A673 (cell line): ENCODE measurements at regions not wholly inside any gene's neighbourhood (a gene's known extent, or its start where the extent isn't known, plus 50 kb on each side); places are given as distances from the start of the nearest gene placed in this dataset.

Source experiments
- BruUV-seq: library from RNA; stranded (reverse); fragments of 400-500 nt; replicated peaks from 2 replicates; lab custom pipeline; 2021; lab: Mats Ljungman, UMichigan
- CTCF ChIA-PET: fragments of 300-600 bp; sonication (Branson Sonifier 250); formaldehyde crosslinking; loops from one replicate; lab custom pipeline; 2022; ENCODE audit warnings: antibody characterized with exemption; lab: Charles Lee
- POLR2A ChIA-PET: fragments of 300-600 bp; sonication (Branson Sonifier 250); formaldehyde crosslinking; loops from one replicate; lab custom pipeline; 2022; ENCODE audit warnings: antibody characterized with exemption; ENCODE audit not compliant: low non-redundant PET; lab: Charles Lee
- DNase-seq: peaks from one replicate; pipeline ENCODE4 v3.0.0-alpha.2; 2015; ENCODE audit warnings: low spot score
- H3K27ac ChIP-seq: fragments of 200-600 bp; sonication (generic); 2 replicates; pipeline ENCODE4 v1.5.1; 2016; ENCODE audit warnings: mixed run types, low read depth, mild to moderate bottlenecking, mixed read lengths, antibody characterized with exemption, low read length; ENCODE audit not compliant: poor library complexity, severe bottlenecking
- H3K27me3 ChIP-seq: fragments of 200-600 bp; sonication (generic); replicated peaks from 2 replicates; pipeline ENCODE4 v1.6.1; 2017; ENCODE audit warnings: mixed run types, low read depth, mild to moderate bottlenecking, mixed read lengths, antibody characterized with exemption, low read length; ENCODE audit not compliant: insufficient read depth, poor library complexity
- H3K36me3 ChIP-seq: fragments of 200-600 bp; sonication (generic); 2 replicates; pipeline ENCODE4 v1.6.1; 2016; ENCODE audit warnings: mixed run types, mild to moderate bottlenecking, mixed read lengths, antibody characterized with exemption, low read length; ENCODE audit not compliant: insufficient read depth, poor library complexity, severe bottlenecking
- H3K4me1 ChIP-seq: fragments of 200-600 bp; sonication (generic); 2 replicates; pipeline ENCODE4 v1.6.1; 2017; ENCODE audit warnings: mixed run types, mild to moderate bottlenecking, mixed read lengths, antibody characterized with exemption, low read length; ENCODE audit not compliant: insufficient read depth, poor library complexity, severe bottlenecking
- H3K4me3 ChIP-seq: fragments of 200-600 bp; sonication (generic); 2 replicates; pipeline ENCODE4 v1.5.1; 2016; ENCODE audit warnings: low read depth, mixed run types, mild to moderate bottlenecking, mixed read lengths, low read length; ENCODE audit not compliant: poor library complexity, severe bottlenecking
- H3K9me3 ChIP-seq: fragments of 200-600 bp; sonication (generic); 2 replicates; pipeline ENCODE4 v1.6.1; 2016; ENCODE audit warnings: mixed run types, low read depth, mild to moderate bottlenecking, mixed read lengths, antibody characterized with exemption, low read length; ENCODE audit not compliant: poor library complexity, severe bottlenecking
- EZH2 ChIP-seq: fragments of 200-600 bp; sonication (generic); IDR thresholded peaks from 2 replicates; pipeline ENCODE4 v1.6.1; 2017; ENCODE audit warnings: borderline replicate concordance, low read depth, mild to moderate bottlenecking, mixed read lengths, antibody characterized with exemption, low read length; ENCODE audit not compliant: poor library complexity, severe bottlenecking
- intact Hi-C: fragments of 100-400 bp; cut with micrococcal nuclease; formaldehyde crosslinking; loops from one replicate; pipeline ENCODE4 v1.10.0; 2022; ENCODE audit not compliant: unreplicated experiment
- TF ChIP-seq, protein P1 (sequence below): fragments of 300-800, 200-600 bp; sonication (generic); conservative IDR thresholded peaks from 2 replicates; pipeline ENCODE4 v1.5.1; 2017; ENCODE audit warnings: low read depth, mild to moderate bottlenecking, antibody characterized with exemption, low read length, moderate library complexity, mixed read lengths

DNA sequence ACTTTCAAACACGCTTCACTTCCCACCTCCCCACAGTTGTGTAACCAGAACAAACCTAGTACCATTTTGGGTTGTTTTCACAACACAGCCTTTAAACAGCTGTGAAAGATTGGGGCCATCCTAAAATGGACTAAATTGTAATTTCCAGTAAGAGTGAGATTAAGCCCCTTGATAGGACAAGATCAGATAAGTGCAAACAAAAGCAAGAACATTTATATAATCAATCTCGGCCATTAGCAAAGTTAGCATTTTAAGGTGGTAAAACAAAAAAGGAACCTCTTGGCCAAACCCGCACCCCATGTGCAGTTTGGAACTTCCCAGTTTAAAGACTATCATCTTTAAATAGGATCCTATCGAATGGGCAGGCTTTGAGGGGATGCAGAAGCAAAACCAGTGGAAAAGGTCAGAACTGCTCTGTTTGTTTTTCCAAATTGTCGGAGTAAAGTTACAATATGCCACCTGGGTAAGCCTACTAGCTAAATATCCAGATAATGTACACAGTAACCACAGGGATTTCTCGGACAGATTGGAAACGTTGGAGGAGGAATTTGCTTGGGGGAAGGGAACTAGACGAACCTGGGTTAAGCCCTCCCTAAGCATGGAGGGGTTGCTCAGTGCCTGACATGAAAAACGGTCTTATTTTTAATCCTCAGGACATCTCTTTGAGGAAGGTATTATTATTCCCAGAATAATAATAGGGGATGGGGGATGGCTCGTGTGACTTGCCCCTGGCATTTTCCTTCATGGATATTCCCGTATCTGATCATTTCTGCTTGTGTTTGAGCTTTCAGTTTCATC lies 159.8 kb upstream of the SALL4 start:
- intact Hi-C loops = loop anchor here (10.0 kb wide), 1 partner anchor 157 kb away; the partner anchor contains the start of gene SALL4
- Histone ChIP-seq H3K27ac (no peak overlapping the region), H3K27me3 (no peaks in the 10 kb centered on the region), H3K4me1 (peaks cover 28% of the 10 kb centered on the region), H3K4me3 (no peak overlapping the region), H3K9me3 (no peaks in the 10 kb centered on the region), H3K36me3 (no peaks in the 10 kb centered on the region)
- no TSS peak for BruUV-seq
- no peak for DNase-seq
- TF ChIP-seq, protein P1, sequence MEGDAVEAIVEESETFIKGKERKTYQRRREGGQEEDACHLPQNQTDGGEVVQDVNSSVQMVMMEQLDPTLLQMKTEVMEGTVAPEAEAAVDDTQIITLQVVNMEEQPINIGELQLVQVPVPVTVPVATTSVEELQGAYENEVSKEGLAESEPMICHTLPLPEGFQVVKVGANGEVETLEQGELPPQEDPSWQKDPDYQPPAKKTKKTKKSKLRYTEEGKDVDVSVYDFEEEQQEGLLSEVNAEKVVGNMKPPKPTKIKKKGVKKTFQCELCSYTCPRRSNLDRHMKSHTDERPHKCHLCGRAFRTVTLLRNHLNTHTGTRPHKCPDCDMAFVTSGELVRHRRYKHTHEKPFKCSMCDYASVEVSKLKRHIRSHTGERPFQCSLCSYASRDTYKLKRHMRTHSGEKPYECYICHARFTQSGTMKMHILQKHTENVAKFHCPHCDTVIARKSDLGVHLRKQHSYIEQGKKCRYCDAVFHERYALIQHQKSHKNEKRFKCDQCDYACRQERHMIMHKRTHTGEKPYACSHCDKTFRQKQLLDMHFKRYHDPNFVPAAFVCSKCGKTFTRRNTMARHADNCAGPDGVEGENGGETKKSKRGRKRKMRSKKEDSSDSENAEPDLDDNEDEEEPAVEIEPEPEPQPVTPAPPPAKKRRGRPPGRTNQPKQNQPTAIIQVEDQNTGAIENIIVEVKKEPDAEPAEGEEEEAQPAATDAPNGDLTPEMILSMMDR = no peak
- TF ChIP-seq EZH2 = no peak
- CTCF ChIA-PET = no interaction called here
- POLR2A ChIA-PET = no interaction called here

GRCh38 chr20:51960047-51960675 lies 157.8 kb upstream of the SALL4 start:
- Histone ChIP-seq H3K36me3 (no peaks in the 10 kb centered on the region), H3K4me1 (peaks cover 28% of the 10 kb centered on the region), H3K9me3 (no peaks in the 10 kb centered on the region), H3K27me3 (no peaks in the 10 kb centered on the region), H3K27ac (no peak overlapping the region), H3K4me3 (no peak overlapping the region)
- intact Hi-C loops = loop anchor here (10.0 kb wide), 1 partner anchor 155 kb away; the partner anchor contains the start of gene SALL4
- no peak for TF ChIP-seq EZH2
- TF ChIP-seq, protein P1 = no peak
- ChIA-PET POLR2A (no interaction called here), CTCF (no interaction called here)
- no TSS peak for BruUV-seq
- no peak for DNase-seq

DNA sequence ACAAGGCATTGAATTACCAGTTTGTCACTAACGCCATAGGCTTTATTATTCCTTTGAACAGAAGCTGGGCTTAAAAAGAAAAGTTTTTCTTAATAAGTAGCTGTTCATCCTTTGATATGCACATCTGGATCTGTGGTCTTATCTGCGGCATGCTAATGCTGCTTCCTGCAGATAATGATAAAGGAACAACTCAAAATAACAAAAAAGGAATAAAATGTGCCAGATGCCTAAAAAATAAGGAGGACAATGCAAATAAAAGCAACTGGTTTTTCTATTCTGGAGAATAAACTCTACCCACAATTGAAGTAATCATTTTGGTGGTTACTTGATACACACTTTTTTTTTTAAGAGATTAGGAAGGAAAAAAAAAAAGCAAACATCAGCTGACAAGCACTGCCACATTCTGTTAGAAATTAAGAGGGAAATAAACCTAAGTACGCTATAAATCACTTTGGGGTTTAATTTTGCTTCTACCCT lies 156.8 kb upstream of the SALL4 start:
- intact Hi-C loops = no loop called here
- CTCF ChIA-PET = interaction anchor here (0.6 kb wide), 1 partner anchor 258 kb away, joined by 4 read pairs; no protein-coding TSS in a partner anchor

More for the DNA sequence above, 156.8 kb upstream of the SALL4 start:
- no peaks in the 10 kb centered on the region for H3K9me3 ChIP-seq
- peak overlapping the region; percentile 25 for H3K4me3 ChIP-seq
- H3K4me1 ChIP-seq = peaks cover 28% of the 10 kb centered on the region
- DNase-seq = peak; percentile 48
- POLR2A ChIA-PET = no interaction called here
- no peaks in the 10 kb centered on the region for H3K27me3 ChIP-seq
- TF ChIP-seq, protein P1 = no peak
- TF ChIP-seq EZH2 = no peak
- H3K27ac ChIP-seq = peak overlapping the region; percentile 48
- BruUV-seq = no TSS peak
- H3K36me3 ChIP-seq = no peaks in the 10 kb centered on the region
